ENCODE measurements at regions not wholly inside any gene's neighbourhood (a gene's known extent, or its start where the extent isn't known, plus 50 kb on each side); places are given as distances from the start of the nearest gene placed in this dataset.
"Not testable (repeated sequence)": the region's sequence is repeated elsewhere in the genome, so short reads cannot be mapped to it uniquely, and the experiment has no call there.

- ChIA-PET CTCF (interaction anchor here (0.9 to 1.4 kb wide), 4 partner anchors 16 to 208 kb away, joined by 3 to 5 read pairs (median 4); no protein-coding TSS in a partner anchor), POLR2A (no interaction called here)
- TF ChIP-seq, protein P1, sequence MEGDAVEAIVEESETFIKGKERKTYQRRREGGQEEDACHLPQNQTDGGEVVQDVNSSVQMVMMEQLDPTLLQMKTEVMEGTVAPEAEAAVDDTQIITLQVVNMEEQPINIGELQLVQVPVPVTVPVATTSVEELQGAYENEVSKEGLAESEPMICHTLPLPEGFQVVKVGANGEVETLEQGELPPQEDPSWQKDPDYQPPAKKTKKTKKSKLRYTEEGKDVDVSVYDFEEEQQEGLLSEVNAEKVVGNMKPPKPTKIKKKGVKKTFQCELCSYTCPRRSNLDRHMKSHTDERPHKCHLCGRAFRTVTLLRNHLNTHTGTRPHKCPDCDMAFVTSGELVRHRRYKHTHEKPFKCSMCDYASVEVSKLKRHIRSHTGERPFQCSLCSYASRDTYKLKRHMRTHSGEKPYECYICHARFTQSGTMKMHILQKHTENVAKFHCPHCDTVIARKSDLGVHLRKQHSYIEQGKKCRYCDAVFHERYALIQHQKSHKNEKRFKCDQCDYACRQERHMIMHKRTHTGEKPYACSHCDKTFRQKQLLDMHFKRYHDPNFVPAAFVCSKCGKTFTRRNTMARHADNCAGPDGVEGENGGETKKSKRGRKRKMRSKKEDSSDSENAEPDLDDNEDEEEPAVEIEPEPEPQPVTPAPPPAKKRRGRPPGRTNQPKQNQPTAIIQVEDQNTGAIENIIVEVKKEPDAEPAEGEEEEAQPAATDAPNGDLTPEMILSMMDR (IDR thresholded peaks at IDR 0.05; ENCODE audit: insufficient read depth, low read length, missing control alignments), result no peak
- no peak for DNase-seq (ENCODE audit: low read depth, low spot score)
- no peak overlapping the region for H3K4me3 ChIP-seq (ENCODE audit: low read depth, low read length)
These were observed 199.0 kb upstream of the RXFP2 start for GRCh38 chr13:31540281-31540680.

GRCh38 chr13:31543190-31543589, 196.1 kb upstream of the RXFP2 start:
- H3K4me3 ChIP-seq (ENCODE audit: low read depth, low read length), result no peak overlapping the region
- ChIA-PET POLR2A (no interaction called here), CTCF (interaction anchor here (1.2 to 1.8 kb wide), 5 partner anchors 106 to 204 kb away, joined by 3 to 7 read pairs (median 3); no protein-coding TSS in a partner anchor)
- TF ChIP-seq, protein P1 (IDR thresholded peaks at IDR 0.05; ENCODE audit: insufficient read depth, low read length, missing control alignments), result no peak
- no peak for DNase-seq (ENCODE audit: low read depth, low spot score)

DNA sequence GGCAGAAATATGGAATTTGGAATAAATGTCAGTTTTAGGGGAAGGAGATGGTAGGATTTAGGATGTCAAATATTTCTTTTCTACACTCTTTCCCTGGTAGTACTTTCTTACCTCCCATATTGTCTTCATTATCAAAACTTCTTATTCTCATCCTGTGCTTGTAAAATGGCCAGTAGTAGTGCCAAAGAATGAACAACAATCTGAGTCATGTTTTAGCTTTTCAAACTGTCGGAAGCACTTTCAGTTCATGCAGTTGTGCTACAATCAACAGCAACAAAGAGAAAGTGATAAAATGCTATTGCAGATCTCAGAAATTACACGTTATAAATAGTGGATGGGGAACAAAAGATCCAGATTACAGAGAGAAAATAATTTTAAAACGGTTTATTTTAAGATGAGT, 193.7 kb upstream of the RXFP2 start:
- DNase-seq (ENCODE audit: low read depth, low spot score), result no peak
- TF ChIP-seq, protein P1 (IDR thresholded peaks at IDR 0.05; ENCODE audit: insufficient read depth, low read length, missing control alignments), result no peak
- H3K4me3 ChIP-seq (ENCODE audit: low read depth, low read length), result no peak overlapping the region
- POLR2A ChIA-PET, result no interaction called here
- CTCF ChIA-PET, result interaction anchor here (0.7 to 2.1 kb wide), 4 partner anchors 8 to 121 kb away, joined by 3 to 18 read pairs (median 4); no protein-coding TSS in a partner anchor

GRCh38 chr13:31556376-31556775, 182.9 kb upstream of the RXFP2 start:
- POLR2A ChIA-PET, result no interaction called here
- TF ChIP-seq, protein P1 (IDR thresholded peaks at IDR 0.05; ENCODE audit: insufficient read depth, low read length, missing control alignments), result no peak
- peak; percentile 52 for DNase-seq (ENCODE audit: low read depth, low spot score)
- CTCF ChIA-PET, result interaction anchor here (0.7 to 3.6 kb wide), 3 partner anchors 16 to 19 kb away, joined by 3 to 21 read pairs (median 16); no protein-coding TSS in a partner anchor
- H3K4me3 ChIP-seq (ENCODE audit: low read depth, low read length), result no peak overlapping the region

GRCh38 chr13:31584221-31584620, 155.1 kb upstream of the RXFP2 start:
- CTCF ChIA-PET, result not testable (repeated sequence)

GRCh38 chr13:31587698-31588266, 151.5 kb upstream of the RXFP2 start:
- no peak for DNase-seq (ENCODE audit: low read depth, low spot score)
- TF ChIP-seq, protein P1 (IDR thresholded peaks at IDR 0.05; ENCODE audit: insufficient read depth, low read length, missing control alignments), result no peak
- no peak overlapping the region for H3K4me3 ChIP-seq (ENCODE audit: low read depth, low read length)
- ChIA-PET CTCF (interaction anchor here (1.1 kb wide), 1 partner anchor 12 kb away, joined by 3 read pairs; no protein-coding TSS in a partner anchor), POLR2A (no interaction called here)

More at GRCh38 chr13:31584221-31584620, 155.1 kb upstream of the RXFP2 start:
- POLR2A ChIA-PET; H3K4me3 ChIP-seq (ENCODE audit: low read depth, low read length); DNase-seq (ENCODE audit: low read depth, low spot score): not testable (repeated sequence)

DNA sequence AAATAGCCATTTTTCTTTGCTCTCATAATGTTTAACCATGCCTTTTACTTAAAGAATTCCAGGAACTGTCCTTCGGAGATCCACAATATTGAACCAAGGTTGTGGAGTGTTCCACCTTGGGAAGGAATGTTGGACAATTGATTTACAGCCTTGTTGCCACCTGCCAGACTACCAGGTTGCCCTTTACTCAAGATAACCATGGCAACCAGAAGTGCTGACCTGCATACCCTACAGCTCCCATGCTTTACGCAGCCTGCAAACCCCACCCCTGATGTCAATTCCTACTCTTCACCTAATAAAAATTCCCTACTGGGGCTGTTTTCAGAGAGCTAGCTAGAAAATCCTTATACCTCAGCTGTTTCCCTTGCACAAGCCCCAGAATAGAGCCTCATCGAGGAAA, 151.0 kb upstream of the RXFP2 start:
- no peak for DNase-seq (ENCODE audit: low read depth, low spot score)
- POLR2A ChIA-PET, result no interaction called here
- TF ChIP-seq, protein P1 (IDR thresholded peaks at IDR 0.05; ENCODE audit: insufficient read depth, low read length, missing control alignments), result no peak
- H3K4me3 ChIP-seq (ENCODE audit: low read depth, low read length), result no peak overlapping the region
- CTCF ChIA-PET, result no interaction called here
